PC-9 (cell line): ENCODE measurements at regions not wholly inside any gene's neighbourhood (a gene's known extent, or its start where the extent isn't known, plus 50 kb on each side); places are given as distances from the start of the nearest gene placed in this dataset.

Experiments
- EZH2 ChIP-seq: fragments of 200-600 bp; sonication (generic); IDR thresholded peaks from 2 replicates; pipeline ENCODE4 v1.8.0; 2017; ENCODE audit warnings: antibody characterized with exemption, low read depth
- TF ChIP-seq, protein P1 (sequence below): fragments of 200-600 bp; sonication (generic); conservative IDR thresholded peaks from 2 replicates; pipeline ENCODE4 v1.6.1; 2017; ENCODE audit warnings: mixed run types, antibody characterized with exemption, mild to moderate bottlenecking, moderate library complexity

DNA sequence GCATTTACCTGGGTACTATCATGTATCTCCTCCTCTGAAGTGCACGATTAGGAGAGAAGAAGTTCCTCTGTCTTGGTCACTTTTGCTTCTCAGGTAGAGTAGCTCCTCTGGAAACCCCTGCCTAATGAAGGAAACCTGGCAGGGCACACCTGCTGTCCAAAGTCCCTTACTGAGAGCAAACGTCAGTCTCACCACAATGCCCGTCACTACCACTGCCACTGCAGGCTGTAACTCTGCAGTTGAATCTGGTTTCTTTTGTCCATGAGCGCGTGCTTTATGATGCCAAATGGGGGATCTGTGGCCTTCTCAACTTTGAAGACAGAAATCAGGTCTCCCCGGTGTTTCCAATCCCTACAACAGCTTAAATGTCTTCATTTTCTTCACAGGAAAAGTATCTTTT is 1068.6 kb downstream of the BCL11B start:
- TF ChIP-seq, protein P1, sequence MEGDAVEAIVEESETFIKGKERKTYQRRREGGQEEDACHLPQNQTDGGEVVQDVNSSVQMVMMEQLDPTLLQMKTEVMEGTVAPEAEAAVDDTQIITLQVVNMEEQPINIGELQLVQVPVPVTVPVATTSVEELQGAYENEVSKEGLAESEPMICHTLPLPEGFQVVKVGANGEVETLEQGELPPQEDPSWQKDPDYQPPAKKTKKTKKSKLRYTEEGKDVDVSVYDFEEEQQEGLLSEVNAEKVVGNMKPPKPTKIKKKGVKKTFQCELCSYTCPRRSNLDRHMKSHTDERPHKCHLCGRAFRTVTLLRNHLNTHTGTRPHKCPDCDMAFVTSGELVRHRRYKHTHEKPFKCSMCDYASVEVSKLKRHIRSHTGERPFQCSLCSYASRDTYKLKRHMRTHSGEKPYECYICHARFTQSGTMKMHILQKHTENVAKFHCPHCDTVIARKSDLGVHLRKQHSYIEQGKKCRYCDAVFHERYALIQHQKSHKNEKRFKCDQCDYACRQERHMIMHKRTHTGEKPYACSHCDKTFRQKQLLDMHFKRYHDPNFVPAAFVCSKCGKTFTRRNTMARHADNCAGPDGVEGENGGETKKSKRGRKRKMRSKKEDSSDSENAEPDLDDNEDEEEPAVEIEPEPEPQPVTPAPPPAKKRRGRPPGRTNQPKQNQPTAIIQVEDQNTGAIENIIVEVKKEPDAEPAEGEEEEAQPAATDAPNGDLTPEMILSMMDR, result no peak
- TF ChIP-seq EZH2, result no peak
